Stimulated activated naive CD8-positive, alpha-beta T cell treated with anti-CD3 and anti-CD28 coated beads, Interleukin-15, Interleukin-2, amounts not matched to agents 100 U/mL and 50 U/mL, for 24 hours (primary cell): ENCODE measurements at regions not wholly inside any gene's neighbourhood (a gene's known extent, or its start where the extent isn't known, plus 50 kb on each side); places are given as distances from the start of the nearest gene placed in this dataset.
"Not testable (repeated sequence)": the region's sequence is repeated elsewhere in the genome, so short reads cannot be mapped to it uniquely, and the experiment has no call there.

Source experiments
- ATAC-seq: fragments of 150-1000 bp; cut with Tn5 transposase; one replicate; pipeline ENCODE4 v1.10.0; 2021
- DNase-seq: peaks from one replicate; pipeline ENCODE4 v3.0.0; 2021

DNA sequence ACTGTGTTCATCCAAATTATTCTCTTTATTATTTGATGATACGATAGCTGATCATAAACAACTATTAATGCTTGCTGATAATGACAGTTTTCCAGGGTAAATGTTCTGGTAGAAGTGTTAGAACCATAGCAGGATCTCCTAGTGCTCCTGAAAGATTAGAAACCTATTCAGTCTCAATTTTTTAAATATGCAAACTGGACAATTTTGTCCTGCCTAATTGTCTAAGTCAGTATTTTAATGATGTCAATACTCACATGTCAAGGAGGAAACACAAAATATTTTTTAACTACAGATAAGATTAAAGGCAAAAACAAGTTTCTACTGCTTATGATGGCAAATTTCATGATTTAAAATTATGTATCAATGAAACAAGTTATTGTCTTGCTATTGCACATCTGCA is 233.9 kb downstream of the RFPL4B start:
- no peak for ATAC-seq
- DNase-seq: no peak

DNA sequence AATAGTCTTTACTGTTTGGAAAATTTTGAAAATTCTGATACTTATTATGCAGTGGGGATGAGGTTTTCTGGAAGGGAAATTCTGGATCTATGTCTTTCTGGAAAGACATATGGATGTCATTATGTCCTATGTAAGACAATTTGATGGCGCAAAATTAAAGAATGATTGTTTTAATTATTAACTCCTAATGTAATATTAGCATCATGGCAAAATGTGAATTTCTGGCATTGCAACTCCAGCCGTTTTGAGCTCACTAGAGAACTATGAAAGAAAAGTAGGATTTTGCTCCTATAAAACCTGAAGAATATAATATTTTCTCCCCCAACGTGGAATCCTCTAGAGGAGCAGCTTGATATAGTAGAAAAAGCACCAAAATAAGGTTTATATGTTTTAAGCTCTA is 243.2 kb downstream of the RFPL4B start:
- no peak for ATAC-seq
- no peak for DNase-seq

DNA sequence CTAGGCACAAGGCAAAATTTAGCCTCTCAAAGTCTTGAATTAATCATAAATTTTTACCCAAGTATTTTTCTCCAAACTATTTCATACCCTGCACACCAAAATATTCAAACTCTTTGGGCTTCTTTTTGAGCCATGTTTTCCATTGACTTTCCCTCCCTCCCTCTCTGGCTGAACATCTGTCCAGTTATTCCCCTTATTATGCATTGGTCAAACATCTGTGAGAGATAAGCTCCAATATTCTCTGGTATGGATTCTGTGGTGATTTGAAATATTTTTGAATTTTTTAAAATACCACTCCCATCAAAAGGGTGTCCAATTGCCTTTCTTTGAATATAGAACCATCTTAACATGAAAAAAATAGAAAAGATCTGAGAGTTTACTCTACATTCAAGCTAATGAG is 244.2 kb downstream of the RFPL4B start:
- no peak for DNase-seq
- no peak for ATAC-seq

DNA sequence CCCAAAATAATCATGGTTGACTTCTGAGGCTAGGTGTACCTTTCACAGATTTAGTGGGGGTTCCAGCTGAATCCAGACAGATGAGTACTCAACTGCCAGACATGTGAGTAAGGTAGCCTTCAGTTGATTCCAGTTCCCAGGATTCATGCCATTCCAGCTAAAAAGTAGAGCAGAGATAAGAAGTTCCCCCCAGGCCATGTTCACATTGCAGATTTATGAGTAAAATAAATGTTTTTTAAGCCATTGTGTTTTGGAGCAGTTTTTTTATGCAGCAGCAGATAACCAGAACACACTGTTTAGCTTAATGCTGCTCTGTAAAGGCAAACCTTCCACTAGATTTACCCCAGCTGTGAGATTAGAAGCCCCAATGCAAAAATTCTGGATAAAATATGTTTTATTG is 245.0 kb downstream of the RFPL4B start:
- DNase-seq: no peak
- ATAC-seq: no peak

DNA sequence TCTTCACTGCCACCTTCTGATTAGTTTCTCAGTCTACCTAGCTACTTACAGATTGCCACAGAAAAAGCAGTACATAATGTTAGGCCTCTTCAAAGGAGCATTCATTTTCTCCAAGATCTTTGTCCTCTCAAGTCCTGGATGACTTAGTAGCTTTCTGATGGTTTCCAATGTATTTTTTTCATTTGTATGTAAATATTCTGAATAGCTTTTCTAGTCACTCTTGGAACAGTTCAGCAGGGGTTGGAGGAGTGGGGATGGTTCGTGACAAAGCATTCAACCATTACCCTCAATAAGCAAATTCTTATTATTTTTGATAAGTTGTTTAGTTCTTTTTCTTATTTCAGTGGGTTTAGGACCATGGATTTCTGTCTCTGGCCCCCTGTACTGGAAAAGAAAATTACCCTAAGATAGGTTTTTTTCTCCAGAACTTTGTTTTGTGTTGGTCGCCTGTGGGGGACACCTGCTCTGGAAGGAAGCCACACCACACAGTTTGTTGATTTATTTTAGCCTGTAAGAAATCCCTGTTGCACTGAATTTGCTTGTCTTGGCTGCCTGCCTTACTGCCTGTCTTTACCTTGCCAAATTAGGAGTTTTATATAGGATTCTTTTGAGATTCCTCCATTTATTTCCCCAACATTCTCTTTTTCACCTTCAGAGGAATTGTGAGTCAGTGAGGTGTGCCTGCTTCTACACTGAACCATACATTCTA is 247.9 kb downstream of the RFPL4B start:
- DNase-seq (no peak), ATAC-seq (no peak)

DNA sequence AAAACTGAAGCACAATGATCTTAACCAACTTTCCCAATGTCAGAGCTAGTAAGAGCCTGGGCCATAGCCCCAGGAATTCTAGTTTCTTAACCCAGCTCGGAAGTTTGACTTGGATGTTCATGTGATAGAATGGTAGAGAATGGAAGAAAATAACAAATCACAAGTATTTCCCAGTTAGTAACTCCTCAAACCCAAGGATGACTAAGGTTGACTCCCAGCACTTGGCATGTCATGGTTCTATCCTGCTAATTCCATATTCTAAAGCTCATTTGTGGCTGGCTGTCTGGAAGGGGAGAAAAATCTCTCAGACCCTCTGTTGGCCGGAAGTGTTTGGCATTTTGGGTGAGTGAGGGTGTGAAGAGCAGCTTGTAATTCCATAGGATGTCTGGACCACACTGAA is 248.7 kb downstream of the RFPL4B start:
- DNase-seq (no peak), ATAC-seq (no peak)

DNA sequence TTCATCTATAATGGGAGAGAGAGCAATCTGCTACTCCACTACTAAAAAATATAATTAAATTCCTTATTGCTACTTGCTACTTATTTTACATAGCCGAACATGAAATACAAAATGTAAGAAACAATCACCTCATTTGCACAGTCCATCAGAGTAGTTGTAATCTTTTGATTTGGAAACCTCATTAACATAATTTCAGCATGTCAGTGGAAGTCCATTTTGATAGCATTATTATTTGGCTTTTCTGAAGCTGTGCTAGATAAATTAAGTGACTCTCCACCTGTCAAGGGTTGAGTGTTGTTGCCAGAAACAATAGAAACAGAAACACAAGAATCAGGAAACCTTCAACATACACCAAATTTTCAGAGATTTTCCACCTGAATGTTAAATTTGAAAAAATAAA is 250.0 kb downstream of the RFPL4B start:
- DNase-seq (no peak), ATAC-seq (no peak)

DNA sequence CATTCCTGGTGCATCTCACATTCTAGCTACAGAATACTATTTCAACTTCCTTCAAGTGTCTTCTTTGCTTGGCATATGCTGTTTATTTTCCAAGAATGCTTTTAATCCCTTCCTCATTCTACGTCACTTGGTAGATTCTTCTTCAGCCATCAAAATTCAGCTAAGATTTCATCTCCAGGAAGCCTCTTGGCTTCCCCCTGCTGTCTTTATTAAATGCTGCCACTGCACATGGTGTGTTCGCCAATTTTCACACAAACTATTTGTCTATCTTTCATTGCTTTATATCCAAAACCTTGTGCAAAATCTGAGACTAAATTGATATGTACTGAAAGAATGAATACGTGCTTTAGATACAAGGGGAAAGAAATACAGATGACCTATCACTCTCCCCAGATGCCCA is 253.0 kb downstream of the RFPL4B start:
- DNase-seq (no peak), ATAC-seq (no peak)

DNA sequence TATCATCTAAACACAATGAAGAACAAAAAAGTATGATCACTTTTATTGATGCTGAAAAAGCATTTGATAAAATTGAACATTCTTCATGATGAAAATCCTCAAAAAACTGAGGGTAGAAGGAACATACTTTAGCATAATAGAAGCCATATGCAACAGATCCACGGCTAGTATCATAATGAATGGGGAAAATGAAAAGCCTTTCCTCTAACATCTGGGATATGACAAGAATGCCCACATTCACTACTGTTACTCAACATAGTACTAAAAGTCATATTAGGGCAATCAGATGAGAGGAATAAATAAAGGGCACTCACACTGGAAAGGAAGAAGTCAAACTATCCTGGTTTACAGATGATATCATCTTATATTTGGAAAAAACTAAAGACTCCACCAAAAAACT is 256.6 kb downstream of the RFPL4B start:
- no peak for ATAC-seq
- no peak for DNase-seq

DNA sequence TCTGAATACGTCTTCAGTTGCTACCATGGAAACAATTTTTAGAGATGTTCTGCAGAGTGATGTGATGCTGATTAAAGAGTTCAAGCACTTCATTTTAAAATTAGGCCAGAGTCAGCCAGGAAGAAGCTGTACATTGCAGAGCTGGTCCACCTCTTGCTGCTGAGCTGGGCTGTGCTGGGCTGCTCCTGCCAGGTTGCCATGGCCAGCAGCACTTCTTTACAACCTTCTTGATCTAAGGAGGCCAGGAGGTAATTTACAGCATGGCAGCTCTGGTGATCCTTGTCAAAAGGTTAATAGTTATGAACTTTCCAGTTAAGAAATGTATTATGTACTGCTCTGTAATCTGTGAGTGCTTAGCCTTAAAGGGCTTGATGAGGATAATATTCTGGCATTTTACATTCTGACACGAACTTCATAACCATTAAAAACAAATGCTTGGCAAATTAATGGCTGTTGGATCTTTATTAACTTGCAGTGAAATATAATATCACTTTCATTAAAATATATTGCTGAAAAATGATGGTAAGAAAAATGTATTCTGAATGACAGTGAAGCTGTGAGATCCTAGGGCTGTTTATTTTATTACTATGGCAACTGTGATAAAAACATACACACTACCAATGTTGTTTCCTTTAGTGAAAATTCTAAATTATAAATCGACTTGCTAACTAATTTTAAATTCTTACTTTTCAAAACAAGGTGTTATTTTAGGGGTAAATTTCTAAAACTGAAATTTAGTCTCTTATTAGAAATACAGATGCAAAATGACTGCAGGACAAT is 259.7 kb downstream of the RFPL4B start:
- no peak for DNase-seq
- no peak for ATAC-seq

DNA sequence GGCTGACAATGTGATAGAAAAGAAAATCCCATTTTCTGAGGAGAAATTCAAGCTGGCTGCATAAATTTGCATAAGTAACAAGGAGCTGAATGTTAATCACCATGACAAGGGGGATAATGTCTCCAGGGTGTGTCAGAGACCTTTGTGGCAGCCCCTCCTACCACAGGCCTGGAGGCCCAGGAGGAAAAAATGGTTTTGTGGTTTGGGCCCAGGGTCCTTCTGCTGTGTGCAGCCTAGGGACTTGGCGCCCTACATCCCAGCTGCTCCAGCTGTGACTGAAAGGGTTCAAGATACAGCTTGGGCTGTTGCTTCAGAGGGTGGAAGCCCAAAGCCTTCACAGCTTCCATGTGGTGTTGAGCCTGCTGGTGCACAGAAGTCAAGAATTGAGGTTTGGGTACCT is 261.8 kb downstream of the RFPL4B start:
- not testable (repeated sequence) for ATAC-seq, DNase-seq

DNA sequence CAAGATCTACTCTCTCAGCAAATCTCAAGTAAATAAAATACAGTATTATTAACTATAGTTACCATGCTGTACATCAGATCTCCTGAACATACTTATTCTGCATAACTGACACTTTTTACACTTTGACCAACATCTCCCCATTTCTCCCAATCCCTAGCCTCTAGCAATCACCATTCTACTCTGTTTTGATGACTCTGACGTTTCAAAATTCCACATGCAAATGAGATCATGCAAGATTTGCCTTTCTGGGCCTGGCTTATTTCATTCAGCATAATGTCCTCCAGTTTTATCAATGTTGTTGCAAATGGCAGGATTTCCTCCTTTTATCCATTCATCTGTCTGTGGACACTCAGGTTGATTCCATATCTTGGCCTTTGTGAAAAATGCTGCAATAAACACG is 266.3 kb downstream of the RFPL4B start:
- ATAC-seq (no peak), DNase-seq (no peak)

DNA sequence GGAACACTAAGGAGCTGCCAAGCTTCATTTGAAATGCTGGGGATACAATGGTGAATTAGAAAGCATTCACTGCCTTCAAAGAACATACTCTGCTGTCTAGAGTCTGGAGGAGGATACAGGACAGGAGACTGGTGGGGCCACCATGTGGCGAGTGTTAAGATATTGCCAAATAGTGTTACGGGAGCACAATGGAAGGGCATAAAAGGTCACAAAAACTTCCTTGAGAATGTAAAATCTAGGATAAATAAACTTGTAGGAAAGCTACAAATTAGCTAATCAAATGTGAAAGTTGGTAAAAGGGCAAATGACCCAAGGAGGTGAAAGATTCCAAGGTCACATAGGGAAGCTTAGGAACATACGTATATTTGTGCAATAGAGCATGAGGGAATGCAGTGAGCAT is 271.7 kb downstream of the RFPL4B start:
- DNase-seq (no peak), ATAC-seq (no peak)

DNA sequence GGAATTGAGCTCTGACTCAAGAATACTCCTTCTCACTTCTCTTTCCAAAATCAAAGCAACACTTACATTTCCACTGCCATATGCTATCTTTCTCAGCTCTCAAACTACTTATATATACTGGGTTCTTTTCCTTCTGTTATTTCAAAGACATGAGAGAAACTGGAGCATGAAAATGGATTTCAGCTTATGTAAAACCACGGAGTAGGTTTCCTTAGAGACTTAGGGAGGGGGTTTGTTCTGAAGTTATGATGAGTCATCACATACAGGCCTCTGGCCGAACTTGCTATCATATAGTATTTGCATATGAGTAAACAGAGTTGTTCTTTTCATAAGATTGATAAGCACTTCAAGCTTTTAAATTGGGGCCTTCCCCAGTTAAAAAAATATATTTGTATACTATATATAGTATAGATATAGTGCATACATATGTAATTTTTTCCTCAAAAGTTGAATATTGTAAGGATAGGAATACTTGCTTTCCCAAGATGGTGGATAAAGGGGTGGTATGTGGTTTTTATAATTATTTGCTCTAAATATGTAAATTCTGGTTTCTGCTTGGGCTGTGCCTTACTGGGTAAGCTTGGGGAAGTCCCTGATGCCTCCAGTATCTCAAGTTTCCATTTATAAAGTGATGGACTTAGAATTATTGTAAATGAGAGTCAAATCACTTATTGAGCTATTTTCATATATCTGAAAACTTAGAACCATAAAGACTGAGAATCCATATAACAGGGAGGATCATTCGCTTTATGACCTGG is 273.9 kb downstream of the RFPL4B start:
- DNase-seq (no peak), ATAC-seq (no peak)

DNA sequence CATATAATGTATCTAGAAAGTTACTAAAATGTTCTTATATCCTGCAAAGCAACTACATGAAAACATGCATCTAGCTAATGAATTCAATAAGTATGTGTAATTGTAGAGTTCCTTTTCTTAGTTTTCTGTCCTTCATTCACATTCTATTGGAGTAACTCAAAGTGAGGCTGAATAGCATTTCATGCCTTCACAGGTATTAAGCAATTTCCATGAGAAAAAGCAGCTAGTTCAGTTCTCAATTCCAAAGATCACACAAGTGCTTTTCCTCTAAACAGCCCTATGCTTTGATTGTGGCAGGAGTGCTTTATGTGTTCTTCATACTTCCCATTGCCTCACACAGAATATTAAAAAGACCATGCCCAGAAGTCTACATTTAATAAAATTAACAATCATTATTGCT is 274.9 kb downstream of the RFPL4B start:
- ATAC-seq: no peak

DNA sequence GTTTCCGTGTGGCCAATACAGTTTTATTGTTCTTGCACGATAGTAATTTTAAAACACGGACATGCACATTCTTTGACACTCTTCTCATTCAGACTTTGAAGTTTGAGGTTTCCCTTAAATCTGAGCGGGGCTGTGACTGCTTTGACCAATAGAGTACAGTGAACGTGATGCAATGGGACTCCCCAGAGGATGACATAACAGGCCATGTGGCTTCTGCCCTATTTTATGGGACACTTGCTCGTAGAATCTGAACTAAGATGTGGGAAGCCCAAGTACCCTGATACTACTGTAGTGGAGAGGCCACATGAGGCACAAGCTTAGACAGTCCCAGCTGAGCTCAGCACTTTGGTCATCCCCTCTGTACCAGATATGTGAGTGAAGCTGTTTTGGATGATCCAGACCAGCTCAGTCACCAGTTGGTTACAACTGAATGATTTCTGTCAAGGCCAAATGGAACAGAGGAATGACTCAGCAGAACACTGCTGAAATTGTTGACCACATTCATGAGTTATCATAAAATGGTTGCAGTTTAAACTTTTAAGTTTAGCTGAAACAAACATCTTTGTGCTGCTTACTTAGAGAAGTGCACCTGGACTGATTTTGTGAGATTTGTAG is 279.4 kb downstream of the RFPL4B start:
- DNase-seq (no peak), ATAC-seq (no peak)

More for the DNA sequence above, 274.9 kb downstream of the RFPL4B start:
- no peak for DNase-seq

DNA sequence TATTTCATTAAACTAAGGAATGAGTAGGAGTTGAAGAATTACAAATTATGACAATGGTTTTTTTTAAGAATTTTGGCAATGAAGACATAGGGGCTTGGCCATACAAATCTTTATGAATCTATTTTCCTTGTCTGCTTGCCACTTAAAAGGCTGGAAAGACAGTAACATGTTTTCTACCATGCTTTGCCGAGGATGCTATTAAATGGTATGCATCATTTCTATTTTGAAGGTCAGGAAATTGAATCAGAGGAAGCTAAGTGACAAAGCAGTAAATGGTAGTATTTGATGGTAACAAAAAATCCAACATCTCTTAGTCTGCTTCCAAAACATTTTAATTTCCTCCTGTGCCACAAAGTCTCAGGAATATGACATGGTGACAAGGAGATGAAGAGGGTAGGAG is 287.2 kb downstream of the RFPL4B start:
- DNase-seq (no peak), ATAC-seq (no peak)

DNA sequence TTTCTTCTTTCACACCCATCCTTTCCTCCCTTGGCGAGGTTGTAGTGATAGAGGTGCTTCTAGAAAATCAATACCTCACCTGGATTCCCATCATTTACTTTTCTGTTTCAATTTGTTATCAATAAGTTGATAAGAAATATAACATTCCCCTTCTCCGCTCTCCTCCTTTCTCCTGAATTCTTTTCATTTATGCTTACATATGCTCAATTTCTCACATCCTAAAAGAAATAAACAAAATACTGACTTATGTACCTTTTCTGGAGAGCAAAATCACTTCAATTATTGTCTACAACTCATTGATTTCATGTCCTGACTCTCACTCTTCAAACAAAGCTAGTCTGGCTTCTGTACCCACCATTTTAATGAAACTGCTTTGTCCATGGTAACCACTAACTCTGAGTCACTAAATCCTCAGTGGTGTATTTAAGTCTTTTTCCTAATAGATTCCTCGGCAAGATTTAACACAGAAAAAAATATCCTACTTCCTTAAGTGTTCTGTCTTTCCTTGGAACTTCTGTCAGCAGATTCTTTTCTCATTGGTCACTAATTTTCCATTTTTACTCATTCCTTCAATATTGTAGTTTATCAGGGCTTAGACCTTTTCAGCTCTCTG is 289.6 kb downstream of the RFPL4B start:
- no peak for DNase-seq
- no peak for ATAC-seq

DNA sequence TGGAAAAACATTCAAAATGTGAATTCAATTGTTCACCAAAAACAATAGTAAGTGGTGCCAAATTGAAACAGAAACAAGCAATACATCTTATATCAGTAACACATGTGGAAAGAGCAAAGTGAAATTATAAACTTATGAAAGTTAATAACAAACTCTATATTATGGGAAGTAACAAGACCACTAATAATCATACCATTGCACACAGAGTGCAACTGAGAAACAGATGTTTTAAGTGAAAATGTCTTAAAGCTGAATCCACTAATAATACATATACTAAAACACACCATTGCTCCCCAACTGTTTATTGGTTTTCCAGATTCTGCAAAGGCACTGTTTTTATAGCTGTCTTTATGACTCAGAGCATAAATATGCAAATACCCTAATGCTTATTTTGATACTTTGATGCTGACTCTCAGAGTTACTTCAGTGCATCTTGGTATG is 292.3 kb downstream of the RFPL4B start:
- DNase-seq: no peak
- ATAC-seq: no peak

DNA sequence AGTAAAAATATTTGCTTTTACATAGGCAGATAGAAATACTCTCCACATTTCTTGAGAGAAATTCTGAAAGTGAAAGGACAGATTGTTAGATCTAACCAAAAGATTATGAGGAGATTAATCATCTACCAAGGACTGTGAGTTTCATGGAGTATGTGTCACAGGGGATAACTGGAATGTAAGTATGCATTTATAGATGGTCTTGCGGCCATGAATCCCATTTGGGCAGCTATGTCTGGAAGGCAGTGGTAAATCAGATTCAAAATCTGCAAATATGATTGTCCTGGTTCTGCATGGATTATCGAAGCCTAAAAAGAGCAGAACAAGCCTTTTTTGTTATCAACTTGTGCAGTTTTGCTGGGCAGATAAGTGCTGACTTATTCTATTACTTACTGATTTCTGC is 293.8 kb downstream of the RFPL4B start:
- no peak for ATAC-seq
- no peak for DNase-seq

DNA sequence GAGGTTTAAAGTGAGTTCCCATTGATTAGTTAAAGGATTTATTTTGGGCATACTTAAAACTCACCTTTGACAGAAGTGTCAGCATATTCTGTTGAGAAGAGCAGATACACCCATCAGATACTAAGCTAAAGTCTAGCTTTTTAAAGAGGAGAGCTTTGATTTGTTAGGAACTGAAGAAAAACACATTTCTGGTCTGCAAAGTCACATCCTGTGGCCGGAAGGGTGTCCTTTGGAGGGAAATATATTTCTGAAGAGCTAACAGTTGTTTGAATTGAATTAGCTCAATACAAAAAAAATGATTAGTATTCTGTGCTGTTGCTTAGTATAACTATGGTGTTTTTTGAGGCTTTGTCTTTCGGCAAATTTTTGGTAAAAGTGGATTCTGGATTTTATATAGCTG is 302.7 kb downstream of the RFPL4B start:
- DNase-seq: no peak
- no peak for ATAC-seq

DNA sequence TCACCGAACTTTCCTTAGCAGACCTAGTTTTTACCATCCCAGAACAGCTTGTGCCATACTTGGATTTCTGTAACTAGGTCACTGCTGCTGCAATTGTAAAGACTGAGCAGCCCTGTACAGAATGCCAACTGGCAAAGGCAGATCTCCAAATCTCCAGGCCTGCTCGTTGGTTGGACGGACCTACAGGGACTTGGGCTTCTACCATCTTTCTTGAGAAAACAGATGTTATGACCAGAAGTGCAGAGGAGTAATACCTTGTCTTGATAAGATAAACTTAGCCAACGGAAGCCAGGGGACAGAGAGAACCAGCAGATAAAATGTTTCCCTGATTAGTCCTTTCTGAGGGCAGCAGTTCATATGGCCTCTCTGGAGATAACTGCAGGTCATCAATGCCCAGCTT is 304.1 kb downstream of the RFPL4B start:
- ATAC-seq: no peak
- no peak for DNase-seq
